AG04449 (cell line): ENCODE measurements at regions not wholly inside any gene's neighbourhood (a gene's known extent, or its start where the extent isn't known, plus 50 kb on each side); places are given as distances from the start of the nearest gene placed in this dataset.

Source experiments
- CTCF ChIA-PET: fragments of 350-600 bp; formaldehyde crosslinking; extraction: SDS; loops from one replicate; lab custom pipeline; 2021; ENCODE audit warnings: antibody characterized with exemption; lab: Yijun Ruan, JAX
- POLR2A ChIA-PET: fragments of 400-600, 350-600 bp; formaldehyde crosslinking; extraction: SDS; loops from one replicate; lab custom pipeline; 2020; ENCODE audit warnings: antibody characterized with exemption, inconsistent platforms; lab: Yijun Ruan, JAX
- DNase-seq: peaks from one replicate; pipeline ENCODE4 v3.0.0-alpha.2; 2010; ENCODE audit warnings: low read depth, low spot score
- H3K4me3 ChIP-seq: 2 replicates; pipeline ENCODE4 v1.5.1; 2011; ENCODE audit warnings: low read depth, mild to moderate bottlenecking, control low read depth, low read length
- CTCF ChIP-seq: IDR thresholded peaks from one replicate; pipeline ENCODE4 v1.5.1; 2011; ENCODE audit warnings: mild to moderate bottlenecking, moderate library complexity, low read length, control low read depth, inconsistent platforms; ENCODE audit not compliant: insufficient read depth; ENCODE audit errors: missing control alignments

- ChIA-PET POLR2A (no interaction called here), CTCF (interaction anchor here (2.7 kb wide), 1 partner anchor 11 kb away, joined by 14 read pairs; no protein-coding TSS in a partner anchor)
- no peak for TF ChIP-seq CTCF
These were observed 94.5 kb upstream of the FER start for GRCh38 chr5:108653201-108653600.

GRCh38 chr5:108650997-108651396 lies 96.7 kb upstream of the FER start:
- no peak for DNase-seq
- POLR2A ChIA-PET: no interaction called here
- TF ChIP-seq CTCF: no peak

More at GRCh38 chr5:108653201-108653600, 94.5 kb upstream of the FER start:
- H3K4me3 ChIP-seq: no peak overlapping the region
- DNase-seq: no peak

DNA sequence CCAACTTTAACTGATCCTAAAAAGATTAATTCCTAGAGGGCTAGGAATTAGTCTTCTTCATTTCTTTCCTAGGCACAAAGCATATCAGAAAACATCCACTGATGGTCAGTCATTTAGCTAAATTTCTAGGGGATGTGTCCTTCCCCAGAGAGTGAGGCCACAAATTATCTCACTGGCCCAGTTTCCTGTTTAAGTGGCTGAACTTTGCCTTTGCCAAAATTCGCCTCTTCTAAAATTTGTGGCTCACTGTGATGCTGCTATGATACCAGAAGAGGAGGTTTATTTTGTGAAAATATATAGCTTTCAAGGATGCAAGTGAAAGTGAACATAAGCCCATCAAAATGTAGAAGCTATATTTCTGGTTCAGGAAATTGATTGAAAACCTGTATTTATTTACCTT lies 98.1 kb upstream of the FER start:
- POLR2A ChIA-PET: no interaction called here

More at GRCh38 chr5:108650997-108651396, 96.7 kb upstream of the FER start:
- CTCF ChIA-PET: interaction anchor here (1.9 to 2.5 kb wide), 2 partner anchors 9 to 30 kb away, joined by 8 to 15 read pairs; no protein-coding TSS in a partner anchor
- H3K4me3 ChIP-seq: no peak overlapping the region

GRCh38 chr5:108649106-108649505 lies 98.6 kb upstream of the FER start:
- H3K4me3 ChIP-seq: no peak overlapping the region
- CTCF ChIA-PET: interaction anchor here (1.0 to 1.9 kb wide), 2 partner anchors 9 to 32 kb away, joined by 6 to 8 read pairs; no protein-coding TSS in a partner anchor
- no peak for DNase-seq
- TF ChIP-seq CTCF: no peak
- POLR2A ChIA-PET: no interaction called here

More for the DNA sequence above, 98.1 kb upstream of the FER start:
- DNase-seq: no peak
- CTCF ChIA-PET: interaction anchor here (1.0 to 2.5 kb wide), 3 partner anchors 7 to 32 kb away, joined by 6 to 15 read pairs (median 8); no protein-coding TSS in a partner anchor
- H3K4me3 ChIP-seq: no peak overlapping the region
- no peak for TF ChIP-seq CTCF

DNA sequence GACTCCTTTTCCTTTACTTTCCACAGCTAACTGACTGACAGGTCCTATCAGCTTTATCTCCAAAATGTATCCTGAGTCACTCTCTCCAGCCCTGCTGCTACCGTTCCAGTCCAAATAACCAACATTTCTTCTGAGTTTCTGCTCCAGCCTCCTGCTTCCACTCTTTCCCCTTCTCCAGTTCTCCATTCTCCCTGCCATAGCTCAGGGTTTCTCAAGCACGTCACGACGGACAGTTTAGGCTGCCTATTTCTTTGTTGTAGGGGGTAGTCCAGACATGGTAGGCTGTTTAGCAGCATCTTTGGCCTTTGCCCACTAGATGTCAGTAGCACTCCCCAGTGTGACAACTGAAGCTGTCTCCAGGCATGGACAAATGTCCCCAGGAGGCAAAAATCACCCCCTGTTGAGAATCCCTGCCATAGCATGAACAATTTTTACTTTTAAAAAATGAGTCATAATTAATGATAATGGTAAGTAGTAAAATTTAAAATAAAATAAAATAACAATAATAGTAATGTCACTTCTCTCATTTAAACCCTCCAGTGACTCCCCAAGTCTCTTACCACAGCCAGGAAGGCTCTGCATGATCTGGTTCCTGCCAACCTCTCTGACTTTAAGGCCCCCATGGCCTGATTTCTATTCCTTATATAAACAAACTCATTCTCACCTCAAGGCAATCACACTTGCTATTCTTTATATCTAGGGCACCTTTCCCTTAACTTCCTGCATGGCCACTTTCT lies 105.4 kb upstream of the FER start:
- DNase-seq: no peak
- TF ChIP-seq CTCF: peak; percentile 76
- ChIA-PET POLR2A (no interaction called here), CTCF (interaction anchor here (0.5 to 4.0 kb wide), 29 partner anchors 8 to 1983 kb away, joined by 3 to 23 read pairs (median 4); no protein-coding TSS in a partner anchor)
- H3K4me3 ChIP-seq: no peak overlapping the region

GRCh38 chr5:108641596-108641995 lies 106.1 kb upstream of the FER start:
- POLR2A ChIA-PET: no interaction called here
- no peak for DNase-seq
- CTCF ChIA-PET: interaction anchor here (0.5 to 4.0 kb wide), 26 partner anchors 9 to 1984 kb away, joined by 3 to 23 read pairs (median 5); no protein-coding TSS in a partner anchor

More at GRCh38 chr5:108641596-108641995, 106.1 kb upstream of the FER start:
- no peak for TF ChIP-seq CTCF
- H3K4me3 ChIP-seq: no peak overlapping the region
